SIG-M5 treated with dmso at 0.1 percent for 504 hours (cell line): ENCODE measurements at regions not wholly inside any gene's neighbourhood (a gene's known extent, or its start where the extent isn't known, plus 50 kb on each side); places are given as distances from the start of the nearest gene placed in this dataset.

ENCODE experiments used
- DNase-seq: peaks from one replicate; lab custom pipeline; 2025; ENCODE audit not compliant: unreplicated experiment; lab: John Stamatoyannopoulos, UW

DNA sequence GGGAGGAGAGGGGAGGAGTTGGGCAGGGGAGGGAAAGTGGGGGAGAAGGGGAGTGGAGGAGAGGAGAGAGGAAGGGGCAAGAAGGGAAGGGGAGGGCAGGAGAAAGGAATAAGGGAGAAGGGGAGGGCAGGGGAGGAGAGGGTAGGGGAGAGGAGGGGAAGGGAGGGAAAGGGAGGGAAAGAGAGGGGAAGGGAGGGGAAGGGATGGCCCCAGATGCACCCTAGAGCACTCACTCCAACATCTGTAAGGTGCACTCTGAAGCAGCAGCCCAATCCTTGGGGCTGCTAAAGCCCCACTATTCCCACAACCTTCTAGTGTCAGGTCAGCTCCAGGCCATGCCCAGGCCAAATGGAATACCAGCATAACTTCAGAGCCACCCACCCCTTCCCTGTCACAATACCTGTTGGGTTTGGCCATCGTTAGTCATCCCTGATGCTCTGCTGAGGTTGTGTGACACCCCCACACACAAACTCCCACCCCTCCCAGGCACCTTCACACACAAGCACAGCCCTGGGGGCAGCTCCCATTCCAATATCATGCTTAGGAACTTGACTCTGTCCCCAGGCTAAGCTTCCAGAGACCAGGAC, 55.7 kb upstream of the PKDCC start:
- DNase-seq, result no peak

- no peak for DNase-seq
These were observed 55.0 kb upstream of the PKDCC start for GRCh38 chr2:41992671-41993434.

GRCh38 chr2:41993435-41993925, 54.3 kb upstream of the PKDCC start:
- DNase-seq, result no peak

DNA sequence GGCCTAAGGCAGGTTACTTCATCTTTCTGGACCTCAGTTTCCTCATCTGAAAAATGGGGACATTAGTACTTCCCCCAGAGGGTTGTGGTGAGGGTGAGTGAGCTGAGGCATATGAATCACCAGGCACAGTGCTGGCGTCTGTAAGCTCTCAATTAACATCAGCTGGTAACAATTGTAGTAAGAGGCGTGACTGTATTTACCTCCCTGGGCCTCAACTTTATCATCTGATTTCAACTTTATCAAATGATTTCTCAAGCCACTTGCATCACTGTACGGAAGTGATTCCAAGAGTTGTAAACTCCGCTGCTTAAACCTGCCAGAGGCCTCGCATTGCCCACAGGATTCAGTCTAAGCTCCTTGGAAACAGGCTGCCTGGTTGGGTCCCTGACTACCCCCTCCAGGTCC, 53.6 kb upstream of the PKDCC start:
- no peak for DNase-seq

- DNase-seq, result no peak
These were observed 53.2 kb upstream of the PKDCC start for GRCh38 chr2:41994661-41995060.

GRCh38 chr2:41997561-41997960, 50.3 kb upstream of the PKDCC start:
- DNase-seq, result no peak
